Neuronal stem cell (in vitro differentiated cells): ENCODE measurements at regions not wholly inside any gene's neighbourhood (a gene's known extent, or its start where the extent isn't known, plus 50 kb on each side); places are given as distances from the start of the nearest gene placed in this dataset.

Experiments
- DNase-seq: peaks from one replicate; pipeline ENCODE4 v3.0.0-alpha.2; 2013; ENCODE audit warnings: low spot score
- H2AFZ ChIP-seq: one replicate; pipeline ENCODE4 v1.6.1; 2013; ENCODE audit warnings: mild to moderate bottlenecking, low read length, inconsistent platforms
- H2AK5ac ChIP-seq: 2 replicates; pipeline ENCODE4 v1.6.1; 2013; ENCODE audit warnings: low read depth, mild to moderate bottlenecking, inconsistent platforms, low read length, moderate library complexity, mixed read lengths
- H2BK120ac ChIP-seq: 2 replicates; pipeline ENCODE4 v1.6.1; 2013; ENCODE audit warnings: low read depth, mild to moderate bottlenecking, inconsistent platforms, low read length, moderate library complexity, mixed read lengths
- H2BK12ac ChIP-seq: one replicate; pipeline ENCODE4 v1.6.1; 2013; ENCODE audit warnings: low read length, inconsistent platforms
- H2BK15ac ChIP-seq: 2 replicates; pipeline ENCODE4 v1.6.1; 2013; ENCODE audit warnings: mild to moderate bottlenecking, low read length, inconsistent platforms, mixed read lengths
- H2BK5ac ChIP-seq: one replicate; pipeline ENCODE4 v1.6.1; 2013; ENCODE audit warnings: inconsistent platforms, mild to moderate bottlenecking, low read length, moderate library complexity
- H3K14ac ChIP-seq: one replicate; pipeline ENCODE4 v1.6.1; 2013; ENCODE audit warnings: low read length, inconsistent platforms
- H3K18ac ChIP-seq: 2 replicates; pipeline ENCODE4 v1.6.1; 2013; ENCODE audit warnings: low read length, inconsistent platforms
- H3K23ac ChIP-seq: 2 replicates; pipeline ENCODE4 v1.6.1; 2013; ENCODE audit warnings: low read depth, mild to moderate bottlenecking, mixed read lengths, low read length, inconsistent platforms; ENCODE audit not compliant: poor library complexity
- H3K27ac ChIP-seq: replicated peaks from 3 replicates; pipeline ENCODE4 v1.5.1; 2013; ENCODE audit warnings: low read length, inconsistent platforms
- H3K27me3 ChIP-seq, 3 experiments: 2 replicates each; pipeline ENCODE4 v1.6.1; 2013; ENCODE audit warnings: low read length in 3 of 3, mild to moderate bottlenecking in 2 of 3, inconsistent platforms in 1 of 3, low read depth in 1 of 3, mixed read lengths in 1 of 3, moderate library complexity in 1 of 3; ENCODE audit not compliant: control insufficient read depth in 3 of 3, insufficient read depth in 3 of 3
- H3K36me3 ChIP-seq, 2 donors: replicated peaks in 1 of 2; 2 replicates each; pipeline ENCODE4 v1.6.1; 2013; ENCODE audit warnings: low read length in 2 of 2; ENCODE audit not compliant: control insufficient read depth in 2 of 2, insufficient read depth in 2 of 2
- H3K4ac ChIP-seq: 2 replicates; pipeline ENCODE4 v1.6.1; 2013; ENCODE audit warnings: inconsistent platforms, mild to moderate bottlenecking, low read length, moderate library complexity
- H3K4me1 ChIP-seq, 2 donors: 1 replicate in 1 of 2; 2 replicates in 1 of 2; pipeline ENCODE4 v1.6.1; 2013; ENCODE audit warnings: low read length in 2 of 2, low read depth in 1 of 2; ENCODE audit not compliant: control insufficient read depth in 2 of 2, insufficient read depth in 1 of 2
- H3K4me2 ChIP-seq: one replicate; pipeline ENCODE4 v1.6.1; 2013; ENCODE audit warnings: mild to moderate bottlenecking, low read length, inconsistent platforms; ENCODE audit not compliant: insufficient read depth, poor library complexity, severe bottlenecking
- H3K4me3 ChIP-seq, 2 donors: 2 replicates each; pipeline ENCODE4 v1.5.1; 2013; ENCODE audit warnings: low read length in 2 of 2, mild to moderate bottlenecking in 2 of 2, inconsistent platforms in 1 of 2, moderate library complexity in 1 of 2
- H3K79me1 ChIP-seq: one replicate; pipeline ENCODE4 v1.6.1; 2013; ENCODE audit warnings: low read depth, mild to moderate bottlenecking, inconsistent platforms, low read length, moderate library complexity
- H3K9ac ChIP-seq: one replicate; pipeline ENCODE4 v1.6.1; 2013; ENCODE audit warnings: mild to moderate bottlenecking, low read depth, low read length, inconsistent platforms; ENCODE audit not compliant: poor library complexity
- H3K9me3 ChIP-seq, 2 donors: replicated peaks in 1 of 2; 2 replicates each; pipeline versions ENCODE3 to v1.6.1; 2013; ENCODE audit warnings: low read length in 2 of 2, mild to moderate bottlenecking in 2 of 2, inconsistent platforms in 1 of 2, low read depth in 1 of 2, mixed read lengths in 1 of 2, moderate library complexity in 1 of 2; ENCODE audit not compliant: control insufficient read depth in 2 of 2, insufficient read depth in 1 of 2
- H4K8ac ChIP-seq: one replicate; pipeline ENCODE4 v1.6.1; 2013; ENCODE audit warnings: low read depth, mild to moderate bottlenecking, inconsistent platforms, low read length, moderate library complexity
- H4K91ac ChIP-seq: one replicate; pipeline ENCODE4 v1.6.1; 2013; ENCODE audit warnings: low read length, low read depth, mild to moderate bottlenecking, inconsistent platforms; ENCODE audit not compliant: poor library complexity
- WGBS, 2 donors: extraction: QIAGEN DNeasy Blood & Tissue Kit; methylation state at CpG; one replicate each; pipeline ENCODE4 v1.1.7; 2013; ENCODE audit warnings: missing lambda C conversion rate in 2 of 2, mixed read lengths in 1 of 2; ENCODE audit not compliant: insufficient read length in 2 of 2, insufficient replicate concordance in 1 of 2; ENCODE audit errors: extremely low coverage in 2 of 2; 5-methylcytosine and 5-hydroxymethylcytosine counted together

DNA sequence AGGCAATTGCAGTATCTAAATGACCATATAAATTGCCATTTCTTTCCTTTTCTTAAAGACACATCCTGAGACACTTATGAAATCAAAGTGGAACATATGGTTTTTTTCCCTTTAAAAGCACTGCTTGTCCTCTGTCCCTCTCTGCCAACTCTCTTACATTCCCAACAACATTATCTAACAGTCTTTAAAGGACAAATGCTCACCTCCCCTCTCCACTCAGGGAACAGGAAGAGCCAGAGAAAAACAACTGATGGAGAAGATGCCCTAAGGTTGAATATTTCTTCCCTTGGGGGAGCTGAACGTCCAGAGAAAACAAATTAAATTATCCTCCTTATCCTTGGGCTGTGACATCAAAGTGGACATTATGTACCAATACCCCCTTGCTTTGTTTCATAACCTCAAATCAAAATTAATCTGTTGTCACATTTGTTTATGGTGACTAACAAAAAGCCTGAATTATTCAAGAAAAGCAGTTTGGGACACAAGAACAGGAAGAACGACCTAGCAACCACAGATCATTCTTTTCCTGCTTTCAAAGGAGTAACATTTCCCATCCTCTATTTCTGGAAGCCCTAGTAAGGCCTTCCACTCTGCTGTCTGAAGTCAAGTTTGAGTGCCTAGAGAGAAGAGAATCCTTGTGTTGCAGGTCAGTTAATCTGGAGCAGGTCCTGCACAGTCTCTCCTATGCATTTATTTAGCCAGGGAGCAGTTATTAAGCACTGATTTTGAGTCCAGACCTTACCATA, 52.6 kb upstream of the PAGE1 start:
- Histone ChIP-seq H3K4ac (no peak overlapping the region), H3K36me3 (no peaks in the 10 kb centered on the region), H3K9me3 (no peaks in the 10 kb centered on the region), H2BK15ac (no peak overlapping the region), H3K23ac (no peak overlapping the region), H2BK120ac (no peak overlapping the region), H3K79me1 (no peaks in the 10 kb centered on the region), H4K8ac (no peak overlapping the region), H3K4me1 (no peaks in the 10 kb centered on the region), H3K9ac (no peak overlapping the region), H2BK5ac (no peak overlapping the region), H2AFZ (no peak overlapping the region), H3K14ac (no peak overlapping the region), H2AK5ac (no peak overlapping the region), H3K27me3 (peaks cover 0 to 4% (median 0%) of the 10 kb centered on the region in 3 experiments), H2BK12ac (no peak overlapping the region), H3K4me3 (no peak overlapping the region), H3K27ac (no peak overlapping the region), H3K18ac (no peak overlapping the region), H4K91ac (no peak overlapping the region), H3K4me2 (no peak overlapping the region)
- WGBS, 2 donors: no CpG with 5 or more reads among the region's 2 CpGs
- no peak for DNase-seq

GRCh38 chrX:49746306-49746705, 50.5 kb upstream of the PAGE1 start:
- no peaks in the 10 kb centered on the region for H3K27me3 ChIP-seq

More at GRCh38 chrX:49746306-49746705, 50.5 kb upstream of the PAGE1 start:
- H2BK5ac ChIP-seq: no peak overlapping the region
- no peak overlapping the region for H3K27ac ChIP-seq
- no CpG with 5 or more reads among the region's 1 CpG for WGBS, 2 donors
- H3K4me2 ChIP-seq: no peak overlapping the region
- H2AFZ ChIP-seq: no peak overlapping the region
- no peaks in the 10 kb centered on the region for H3K79me1 ChIP-seq
- H3K18ac ChIP-seq: no peak overlapping the region
- no peak overlapping the region for H3K4me3 ChIP-seq
- H3K23ac ChIP-seq: no peak overlapping the region
- no peak overlapping the region for H3K14ac ChIP-seq
- no peak overlapping the region for H2BK12ac ChIP-seq
- H2BK120ac ChIP-seq: no peak overlapping the region
- H3K4me1 ChIP-seq: no peaks in the 10 kb centered on the region
- H3K4ac ChIP-seq: no peak overlapping the region
- no peak overlapping the region for H3K9ac ChIP-seq
- no peaks in the 10 kb centered on the region for H3K9me3 ChIP-seq
- no peaks in the 10 kb centered on the region for H3K36me3 ChIP-seq
- no peak overlapping the region for H2AK5ac ChIP-seq
- no peak overlapping the region for H2BK15ac ChIP-seq
- no peak overlapping the region for H4K91ac ChIP-seq
- H4K8ac ChIP-seq: no peak overlapping the region
- DNase-seq: no peak
